ENCODE measurements at regions not wholly inside any gene's neighbourhood (a gene's known extent, or its start where the extent isn't known, plus 50 kb on each side); places are given as distances from the start of the nearest gene placed in this dataset.

- peak; percentile 75 for DNase-seq
Observed at GRCh38 chr1:244224487-244225430, 173.7 kb downstream of the ZBTB18 start.

- DNase-seq = no peak
Observed at GRCh38 chr1:244226435-244226834, 175.4 kb downstream of the ZBTB18 start.

- DNase-seq = no peak
Observed at GRCh38 chr1:244230470-244230869, 179.4 kb downstream of the ZBTB18 start.

- DNase-seq = no peak
Observed at GRCh38 chr1:244231193-244231571, 180.1 kb downstream of the ZBTB18 start.

GRCh38 chr1:244231572-244232315 is 180.7 kb downstream of the ZBTB18 start:
- DNase-seq = no peak

GRCh38 chr1:244234009-244234643 is 183.0 kb downstream of the ZBTB18 start:
- DNase-seq = no peak

- no peak for DNase-seq
Observed at GRCh38 chr1:244235157-244235556, 184.1 kb downstream of the ZBTB18 start.

- DNase-seq = no peak
Observed at GRCh38 chr1:244236101-244236500, 185.0 kb downstream of the ZBTB18 start.

- no peak for DNase-seq
Observed at GRCh38 chr1:244236721-244237120, 185.6 kb downstream of the ZBTB18 start.

- no peak for DNase-seq
Observed at GRCh38 chr1:244237445-244237844, 186.4 kb downstream of the ZBTB18 start.

- DNase-seq = no peak
Observed at GRCh38 chr1:244239261-244239770, 188.2 kb downstream of the ZBTB18 start.

GRCh38 chr1:244241438-244241837 is 190.4 kb downstream of the ZBTB18 start:
- DNase-seq = no peak

- DNase-seq = no peak
Observed at GRCh38 chr1:244242446-244242845, 191.4 kb downstream of the ZBTB18 start.

GRCh38 chr1:244246334-244246733 is 195.3 kb downstream of the ZBTB18 start:
- DNase-seq = peak; percentile 68

GRCh38 chr1:244248426-244248825 is 197.3 kb downstream of the ZBTB18 start:
- no peak for DNase-seq

- DNase-seq = no peak
Observed at GRCh38 chr1:244252211-244252610, 199.5 kb downstream of the ADSS2 start.

- peak; percentile 88 for DNase-seq
Observed at GRCh38 chr1:244254467-244254866, 197.2 kb downstream of the ADSS2 start.

GRCh38 chr1:244255426-244255965 is 196.2 kb downstream of the ADSS2 start:
- DNase-seq = no peak

- DNase-seq = no peak
Observed at GRCh38 chr1:244256086-244256676, 195.5 kb downstream of the ADSS2 start.

GRCh38 chr1:244264163-244264562 is 187.5 kb downstream of the ADSS2 start:
- DNase-seq = no peak

GRCh38 chr1:244265507-244265906 is 186.2 kb downstream of the ADSS2 start:
- DNase-seq = no peak

GRCh38 chr1:244269169-244269568 is 182.5 kb downstream of the ADSS2 start:
- DNase-seq = no peak

GRCh38 chr1:244271004-244271403 is 180.7 kb downstream of the ADSS2 start:
- no peak for DNase-seq
